SK-N-SH (cell line): ENCODE measurements at regions not wholly inside any gene's neighbourhood (a gene's known extent, or its start where the extent isn't known, plus 50 kb on each side); places are given as distances from the start of the nearest gene placed in this dataset.

Experiments used
- CTCF ChIA-PET: fragments of 300-600, 350-600 bp; formaldehyde crosslinking; extraction: SDS; loops from one replicate; lab custom pipeline; 2021; lab: Yijun Ruan, JAX
- POLR2A ChIA-PET: fragments of 350-600 bp; sonication (Branson Sonifier 250); formaldehyde crosslinking; extraction: SDS; loops from one replicate; lab custom pipeline; 2020; ENCODE audit warnings: antibody characterized with exemption, inconsistent platforms; lab: Yijun Ruan, JAX
- DNase-seq: peaks from one replicate; pipeline ENCODE4 v3.0.0; 2012
- H2AFZ ChIP-seq: fragments of 200-600 bp; sonication (generic); 2 replicates; pipeline ENCODE4 v1.8.1; 2016; ENCODE audit warnings: antibody characterized with exemption, mild to moderate bottlenecking, low read depth
- H3F3A ChIP-seq: fragments of 200-600 bp; sonication (generic); replicated peaks from 2 replicates; pipeline ENCODE3; 2016; ENCODE audit warnings: antibody characterized with exemption, mild to moderate bottlenecking; ENCODE audit not compliant: insufficient read depth
- H3K27ac ChIP-seq, 2 experiments: fragments of 200-500 bp in 1 of 2; fragments of 200-600 bp in 1 of 2; sonication (Bioruptor generic) in 1 of 2; sonication (generic), shearing (Covaris generic) in 1 of 2; 2 replicates each; pipeline versions ENCODE4 v1.5.1 to v1.6.1; 2014 to 2016; ENCODE audit warnings: low read depth in 2 of 2, inconsistent platforms in 1 of 2, low read length in 1 of 2, mild to moderate bottlenecking in 1 of 2, mixed read lengths in 1 of 2
- H3K27me3 ChIP-seq: fragments of 200-600 bp; sonication (generic), shearing (Covaris generic); 2 replicates; pipeline ENCODE4 v1.6.1; 2016; ENCODE audit warnings: mixed run types; ENCODE audit not compliant: insufficient read depth
- H3K36me3 ChIP-seq, 2 experiments: fragments of 200-500 bp in 1 of 2; fragments of 200-600 bp in 1 of 2; sonication (Bioruptor generic) in 1 of 2; sonication (generic) in 1 of 2; replicated peaks in 1 of 2; 2 replicates each; pipeline versions ENCODE3 to v1.5.1; 2014 to 2016; ENCODE audit warnings: low read length in 1 of 2, mild to moderate bottlenecking in 1 of 2; ENCODE audit not compliant: insufficient read depth in 2 of 2, control insufficient read depth in 1 of 2
- H3K4me1 ChIP-seq, 2 experiments: fragments of 200-500 bp in 1 of 2; fragments of 200-600 bp in 1 of 2; sonication (Bioruptor generic) in 1 of 2; sonication (generic), shearing (Covaris generic) in 1 of 2; 2 replicates each; pipeline versions ENCODE4 v1.5.1 to v1.6.1; 2014 to 2016; ENCODE audit warnings: low read depth in 1 of 2, low read length in 1 of 2, mixed run types in 1 of 2; ENCODE audit not compliant: insufficient read depth in 2 of 2, control insufficient read depth in 1 of 2
- H3K4me2 ChIP-seq: fragments of 200-600 bp; sonication (generic), shearing (Covaris generic); 2 replicates; pipeline ENCODE4 v1.6.1; 2017; ENCODE audit warnings: mixed run types
- H3K4me3 ChIP-seq, 2 experiments: fragments of 200-500 bp in 1 of 2; fragments of 200-600 bp in 1 of 2; sonication (Bioruptor generic) in 1 of 2; sonication (generic), shearing (Covaris generic) in 1 of 2; 2 replicates each; pipeline versions ENCODE4 v1.5.1 to v1.8.1; 2014 to 2016; ENCODE audit warnings: low read depth in 2 of 2, inconsistent platforms in 1 of 2, low read length in 1 of 2, mild to moderate bottlenecking in 1 of 2, mixed read lengths in 1 of 2, moderate library complexity in 1 of 2
- H3K79me2 ChIP-seq: fragments of 200-600 bp; sonication (generic); 2 replicates; pipeline ENCODE4 v1.8.1; 2017; ENCODE audit warnings: mild to moderate bottlenecking; ENCODE audit not compliant: insufficient read depth
- H3K9ac ChIP-seq: fragments of 200-600 bp; sonication (generic); 2 replicates; pipeline ENCODE4 v1.6.1; 2017; ENCODE audit warnings: mixed run types
- H3K9me2 ChIP-seq: fragments of 200-600 bp; sonication (generic); 2 replicates; pipeline ENCODE4 v1.6.1; 2017; ENCODE audit warnings: mixed run types
- H3K9me3 ChIP-seq: fragments of 200-600 bp; sonication (generic); 2 replicates; pipeline ENCODE4 v1.6.1; 2017; ENCODE audit warnings: mixed run types, mild to moderate bottlenecking, moderate library complexity
- H4K20me1 ChIP-seq: fragments of 200-600 bp; sonication (generic); 2 replicates; pipeline ENCODE4 v1.6.1; 2017; ENCODE audit warnings: mild to moderate bottlenecking, mixed run types; ENCODE audit not compliant: insufficient read depth
- ELF1 ChIP-seq: IDR thresholded peaks from 2 replicates; pipeline ENCODE4 v1.4.0; 2012
- EZH2phosphoT487 ChIP-seq: fragments of 200-600 bp; sonication (generic); IDR thresholded peaks from 2 replicates; pipeline ENCODE4 v1.6.1; 2017; ENCODE audit warnings: low read depth, mixed run types, mild to moderate bottlenecking, antibody characterized with exemption, moderate library complexity, borderline replicate concordance
- FOXM1 ChIP-seq: IDR thresholded peaks from 2 replicates; pipeline ENCODE4 v1.4.0; 2012; ENCODE audit warnings: low read depth, mild to moderate bottlenecking
- MXI1 ChIP-seq: IDR thresholded peaks from 2 replicates; pipeline ENCODE4 v1.6.1; 2012; ENCODE audit warnings: mild to moderate bottlenecking, low read depth, low read length, improper control_type of control experiment
- NRF1 ChIP-seq: IDR thresholded peaks from 2 replicates; pipeline ENCODE4 v1.6.1; 2012; ENCODE audit warnings: low read depth, mild to moderate bottlenecking, low read length
- RAD21 ChIP-seq: IDR thresholded peaks from 2 replicates; pipeline ENCODE4 v1.6.1; 2012; ENCODE audit warnings: mild to moderate bottlenecking, low read length
- RFX5 ChIP-seq: IDR thresholded peaks from 2 replicates; pipeline ENCODE4 v1.6.1; 2012; ENCODE audit warnings: mild to moderate bottlenecking, improper control_type of control experiment, low read length
- TAF1 ChIP-seq: IDR thresholded peaks from 2 replicates; pipeline ENCODE4 v1.6.1; 2012; ENCODE audit warnings: low read depth, mild to moderate bottlenecking, low read length, moderate library complexity, borderline replicate concordance
- YY1 ChIP-seq: IDR thresholded peaks from 2 replicates; pipeline ENCODE4 v1.4.0; 2012; ENCODE audit warnings: low read depth, mild to moderate bottlenecking
- WGBS: methylation state at CpG from one replicate; pipeline ENCODE4 v1.1.6; 2017; ENCODE audit warnings: low lambda C conversion rate; 5-methylcytosine and 5-hydroxymethylcytosine counted together
- TF ChIP-seq, protein P1 (sequence below): IDR thresholded peaks from 2 replicates; pipeline ENCODE4 v1.6.1; 2012; ENCODE audit warnings: mild to moderate bottlenecking, low read depth, low read length, moderate library complexity
- TF ChIP-seq, protein P2 (sequence below): fragments of 150-350 bp; IDR thresholded peaks from 2 replicates; pipeline ENCODE4 v1.6.1; 2016; ENCODE audit warnings: mild to moderate bottlenecking, low read depth, low read length
- TF ChIP-seq, protein P3 (sequence below): IDR thresholded peaks from 2 replicates; pipeline ENCODE4 v1.4.0; 2012; ENCODE audit warnings: low read depth, borderline replicate concordance

DNA sequence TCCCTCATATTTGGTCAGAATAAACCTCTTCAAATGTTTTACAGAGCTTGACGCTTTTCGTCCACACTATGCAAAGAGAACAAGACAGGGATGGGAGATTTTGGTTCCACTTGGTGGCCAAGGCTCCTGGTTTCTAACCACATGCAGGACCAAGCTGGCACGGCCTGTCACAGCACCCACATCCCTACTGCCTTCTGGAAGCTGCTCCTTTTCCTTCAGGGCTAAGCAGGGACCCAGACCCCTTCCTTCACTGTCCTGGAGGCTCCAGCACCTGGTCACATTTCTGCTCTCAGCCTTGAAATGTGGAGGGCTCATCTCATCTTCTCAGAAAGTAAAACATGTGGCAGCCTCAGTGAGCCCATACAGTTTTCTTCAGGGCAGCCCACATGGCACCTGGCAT is 50.4 kb upstream of the ARHGEF7 start:
- CTCF ChIA-PET, result interaction anchor here (1.2 kb wide), 1 partner anchor 31 kb away, joined by 3 read pairs; no protein-coding TSS in a partner anchor
- Histone ChIP-seq H3K36me3 (no peaks in the 10 kb centered on the region), H4K20me1 (no peaks in the 10 kb centered on the region), H3K79me2 (no peaks in the 10 kb centered on the region), H3K9ac (no peak overlapping the region), H3K9me2 (no peaks in the 10 kb centered on the region), H2AFZ (no peak overlapping the region), H3K4me2 (no peak overlapping the region), H3F3A (no peaks in the 10 kb centered on the region), H3K9me3 (no peaks in the 10 kb centered on the region), H3K4me3 (no peak overlapping the region), H3K4me1 (peaks cover 0 to 5% of the 10 kb centered on the region in 2 experiments; a peak in 1 of 4 replicates), H3K27me3 (peaks cover 19% of the 10 kb centered on the region), H3K27ac (no peak overlapping the region)
- TF ChIP-seq NRF1 (no peak), YY1 (no peak), TAF1 (no peak), ELF1 (no peak), MXI1 (no peak), FOXM1 (no peak), RFX5 (no peak), RAD21 (no peak), EZH2phosphoT487 (no peak)
- TF ChIP-seq, protein P1, sequence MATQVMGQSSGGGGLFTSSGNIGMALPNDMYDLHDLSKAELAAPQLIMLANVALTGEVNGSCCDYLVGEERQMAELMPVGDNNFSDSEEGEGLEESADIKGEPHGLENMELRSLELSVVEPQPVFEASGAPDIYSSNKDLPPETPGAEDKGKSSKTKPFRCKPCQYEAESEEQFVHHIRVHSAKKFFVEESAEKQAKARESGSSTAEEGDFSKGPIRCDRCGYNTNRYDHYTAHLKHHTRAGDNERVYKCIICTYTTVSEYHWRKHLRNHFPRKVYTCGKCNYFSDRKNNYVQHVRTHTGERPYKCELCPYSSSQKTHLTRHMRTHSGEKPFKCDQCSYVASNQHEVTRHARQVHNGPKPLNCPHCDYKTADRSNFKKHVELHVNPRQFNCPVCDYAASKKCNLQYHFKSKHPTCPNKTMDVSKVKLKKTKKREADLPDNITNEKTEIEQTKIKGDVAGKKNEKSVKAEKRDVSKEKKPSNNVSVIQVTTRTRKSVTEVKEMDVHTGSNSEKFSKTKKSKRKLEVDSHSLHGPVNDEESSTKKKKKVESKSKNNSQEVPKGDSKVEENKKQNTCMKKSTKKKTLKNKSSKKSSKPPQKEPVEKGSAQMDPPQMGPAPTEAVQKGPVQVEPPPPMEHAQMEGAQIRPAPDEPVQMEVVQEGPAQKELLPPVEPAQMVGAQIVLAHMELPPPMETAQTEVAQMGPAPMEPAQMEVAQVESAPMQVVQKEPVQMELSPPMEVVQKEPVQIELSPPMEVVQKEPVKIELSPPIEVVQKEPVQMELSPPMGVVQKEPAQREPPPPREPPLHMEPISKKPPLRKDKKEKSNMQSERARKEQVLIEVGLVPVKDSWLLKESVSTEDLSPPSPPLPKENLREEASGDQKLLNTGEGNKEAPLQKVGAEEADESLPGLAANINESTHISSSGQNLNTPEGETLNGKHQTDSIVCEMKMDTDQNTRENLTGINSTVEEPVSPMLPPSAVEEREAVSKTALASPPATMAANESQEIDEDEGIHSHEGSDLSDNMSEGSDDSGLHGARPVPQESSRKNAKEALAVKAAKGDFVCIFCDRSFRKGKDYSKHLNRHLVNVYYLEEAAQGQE, result no peak
- TF ChIP-seq, protein P2, sequence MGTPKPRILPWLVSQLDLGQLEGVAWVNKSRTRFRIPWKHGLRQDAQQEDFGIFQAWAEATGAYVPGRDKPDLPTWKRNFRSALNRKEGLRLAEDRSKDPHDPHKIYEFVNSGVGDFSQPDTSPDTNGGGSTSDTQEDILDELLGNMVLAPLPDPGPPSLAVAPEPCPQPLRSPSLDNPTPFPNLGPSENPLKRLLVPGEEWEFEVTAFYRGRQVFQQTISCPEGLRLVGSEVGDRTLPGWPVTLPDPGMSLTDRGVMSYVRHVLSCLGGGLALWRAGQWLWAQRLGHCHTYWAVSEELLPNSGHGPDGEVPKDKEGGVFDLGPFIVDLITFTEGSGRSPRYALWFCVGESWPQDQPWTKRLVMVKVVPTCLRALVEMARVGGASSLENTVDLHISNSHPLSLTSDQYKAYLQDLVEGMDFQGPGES, result no peak
- TF ChIP-seq, protein P3, sequence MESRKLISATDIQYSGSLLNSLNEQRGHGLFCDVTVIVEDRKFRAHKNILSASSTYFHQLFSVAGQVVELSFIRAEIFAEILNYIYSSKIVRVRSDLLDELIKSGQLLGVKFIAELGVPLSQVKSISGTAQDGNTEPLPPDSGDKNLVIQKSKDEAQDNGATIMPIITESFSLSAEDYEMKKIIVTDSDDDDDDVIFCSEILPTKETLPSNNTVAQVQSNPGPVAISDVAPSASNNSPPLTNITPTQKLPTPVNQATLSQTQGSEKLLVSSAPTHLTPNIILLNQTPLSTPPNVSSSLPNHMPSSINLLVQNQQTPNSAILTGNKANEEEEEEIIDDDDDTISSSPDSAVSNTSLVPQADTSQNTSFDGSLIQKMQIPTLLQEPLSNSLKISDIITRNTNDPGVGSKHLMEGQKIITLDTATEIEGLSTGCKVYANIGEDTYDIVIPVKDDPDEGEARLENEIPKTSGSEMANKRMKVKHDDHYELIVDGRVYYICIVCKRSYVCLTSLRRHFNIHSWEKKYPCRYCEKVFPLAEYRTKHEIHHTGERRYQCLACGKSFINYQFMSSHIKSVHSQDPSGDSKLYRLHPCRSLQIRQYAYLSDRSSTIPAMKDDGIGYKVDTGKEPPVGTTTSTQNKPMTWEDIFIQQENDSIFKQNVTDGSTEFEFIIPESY, result no peak
- WGBS, result 57% methylated on average over 3 of the region's 3 CpGs
- POLR2A ChIA-PET, result no interaction called here
- no peak for DNase-seq
